ENCODE measurements at regions not wholly inside any gene's neighbourhood (a gene's known extent, or its start where the extent isn't known, plus 50 kb on each side); places are given as distances from the start of the nearest gene placed in this dataset.

DNA sequence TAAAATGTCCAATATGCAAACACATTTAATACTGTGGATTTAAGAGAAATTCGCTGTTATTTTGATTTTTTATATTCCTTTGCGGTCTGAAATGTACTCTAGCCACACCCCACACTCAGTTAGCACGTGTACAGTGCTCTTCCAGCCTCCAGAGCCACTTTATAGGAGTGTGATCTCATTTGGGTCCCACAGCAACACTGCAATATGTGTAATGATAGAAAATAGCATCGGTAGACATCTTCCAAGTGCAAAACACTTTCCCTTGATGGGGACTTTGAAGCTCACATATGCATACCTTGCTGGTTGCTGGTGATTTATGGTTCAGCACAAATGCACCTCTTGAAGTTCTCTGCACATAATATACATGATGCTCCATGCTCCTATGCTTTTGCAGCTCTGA lies 148.3 kb downstream of the GAS1 start:
- DNase-seq (ENCODE audit: low read depth in 4 of 4, low spot score in 3 of 4) = no peak

DNA sequence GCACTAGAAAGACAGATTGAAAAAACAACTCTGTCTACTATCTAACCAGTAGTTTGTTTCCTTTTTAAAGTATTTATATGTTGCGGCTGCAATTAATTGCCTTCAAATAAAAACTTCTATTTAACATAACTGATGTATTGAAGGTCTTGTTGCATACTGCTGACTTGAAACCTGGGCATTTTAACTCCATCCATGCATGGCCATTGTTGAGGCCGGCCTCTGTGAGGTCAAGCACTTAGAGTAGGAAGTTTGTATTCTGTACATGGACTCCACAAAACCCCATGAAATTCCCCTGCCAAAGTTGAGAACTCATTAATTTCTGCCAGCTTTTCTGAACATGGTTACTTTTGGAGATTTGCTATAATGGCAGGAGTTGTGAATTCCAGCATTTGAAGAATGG lies 150.6 kb downstream of the GAS1 start:
- no peak for DNase-seq (ENCODE audit: low read depth in 4 of 4, low spot score in 3 of 4)

DNA sequence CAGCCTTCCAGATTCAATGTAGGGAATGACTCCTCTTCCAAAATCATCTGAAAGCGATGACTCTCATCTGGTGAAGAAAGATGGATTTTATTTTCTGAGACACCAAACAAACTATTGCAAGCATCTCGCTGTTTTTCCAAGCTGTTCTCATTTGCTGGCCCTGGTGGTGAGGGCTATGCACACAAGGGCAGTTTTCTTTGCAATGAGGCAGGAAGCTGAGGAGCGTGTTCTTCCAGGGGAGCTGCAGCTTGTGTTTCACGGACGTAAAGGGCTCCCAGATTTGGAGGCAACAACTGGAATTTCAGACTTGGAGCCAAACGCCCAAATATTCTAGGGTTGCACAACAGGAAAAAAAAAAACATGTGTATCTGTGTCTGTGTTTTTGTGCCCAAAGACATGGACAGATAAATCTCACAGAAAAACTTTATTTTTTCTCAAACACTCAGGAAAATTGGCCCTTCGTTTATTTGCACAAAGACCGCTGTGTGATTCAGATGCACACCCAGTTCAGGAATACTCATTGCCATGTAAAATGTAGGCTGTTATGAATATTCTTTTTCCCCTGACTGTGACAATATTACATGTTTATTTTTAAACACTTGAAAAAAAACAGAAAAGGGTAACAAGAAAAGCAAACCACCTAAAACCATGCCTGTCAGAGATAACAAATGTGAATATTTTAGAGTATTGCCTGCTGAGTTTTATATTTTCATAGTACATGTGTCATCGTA lies 151.3 kb downstream of the GAS1 start:
- no peak for DNase-seq (ENCODE audit: low read depth in 4 of 4, low spot score in 3 of 4)

DNA sequence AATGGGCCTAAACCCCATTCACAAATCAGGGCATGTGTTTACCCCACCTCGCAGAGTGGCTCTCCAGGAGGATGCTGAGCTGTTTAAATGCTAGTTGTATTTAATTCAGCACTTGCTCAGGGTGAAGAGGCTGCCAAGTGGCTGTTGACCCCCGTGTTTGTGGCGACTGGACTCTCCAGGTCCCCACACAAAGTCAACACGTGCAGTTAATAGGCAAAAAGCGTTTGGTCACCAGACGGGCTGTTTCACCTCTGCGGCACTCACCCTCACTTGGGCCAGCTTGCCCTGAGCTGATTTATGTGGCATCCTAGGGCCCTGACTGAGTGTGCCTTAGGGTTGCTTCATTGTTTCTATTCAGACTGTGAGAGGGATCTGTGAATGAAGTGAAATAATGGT lies 152.3 kb downstream of the GAS1 start:
- no peak for DNase-seq (ENCODE audit: low read depth in 4 of 4, low spot score in 3 of 4)

DNA sequence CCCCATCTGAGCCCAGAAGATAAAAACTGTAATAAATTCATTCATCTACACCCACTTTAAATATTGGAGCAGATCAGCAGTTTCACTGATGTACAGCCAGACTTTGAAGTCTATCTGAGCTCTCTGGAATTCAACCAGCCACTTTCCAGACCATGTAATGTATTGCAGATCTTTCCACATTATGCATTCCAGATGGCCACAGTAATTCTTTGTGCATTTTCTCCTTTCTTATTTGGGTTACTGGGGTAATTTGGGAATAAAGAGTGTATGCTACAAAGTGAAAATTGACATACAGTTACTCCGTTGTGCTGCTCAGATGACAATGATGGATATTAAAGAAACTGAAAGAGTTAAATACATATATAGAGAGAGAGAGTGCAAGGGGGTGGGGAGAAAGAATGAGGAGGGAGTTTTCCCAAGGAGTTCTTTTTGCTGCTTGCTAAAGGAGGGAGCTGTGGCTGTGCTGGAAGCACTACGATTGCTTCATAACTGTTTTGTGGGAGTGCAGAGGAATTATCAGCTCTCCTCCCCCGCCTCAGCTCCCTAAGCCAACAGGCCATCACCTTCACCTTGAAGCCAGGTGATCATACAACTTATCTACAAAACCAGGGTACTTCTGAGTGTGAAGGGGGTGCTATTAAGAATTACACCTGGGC lies 152.8 kb downstream of the GAS1 start:
- no peak for DNase-seq (ENCODE audit: low read depth in 4 of 4, low spot score in 3 of 4)

DNA sequence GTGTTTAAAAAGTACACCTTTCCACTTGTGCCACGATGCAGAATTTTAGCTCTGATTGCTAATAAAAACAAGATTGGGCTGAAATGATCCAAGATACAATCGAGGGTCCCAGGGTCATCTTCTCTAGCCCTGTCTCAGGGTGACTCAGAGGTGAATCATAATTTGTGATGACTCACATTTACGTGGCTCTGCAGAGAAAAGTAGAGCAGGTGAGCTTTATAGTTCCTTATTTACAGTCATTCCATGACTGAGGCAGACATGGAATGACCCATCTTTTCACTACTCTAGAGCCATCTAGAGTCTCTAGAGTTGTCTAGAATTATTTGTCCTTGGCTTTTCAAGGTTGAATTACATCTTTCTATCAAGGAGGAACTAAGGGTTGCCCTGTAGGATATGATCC lies 155.2 kb downstream of the GAS1 start:
- no peak for DNase-seq (ENCODE audit: low read depth in 4 of 4, low spot score in 3 of 4)

DNA sequence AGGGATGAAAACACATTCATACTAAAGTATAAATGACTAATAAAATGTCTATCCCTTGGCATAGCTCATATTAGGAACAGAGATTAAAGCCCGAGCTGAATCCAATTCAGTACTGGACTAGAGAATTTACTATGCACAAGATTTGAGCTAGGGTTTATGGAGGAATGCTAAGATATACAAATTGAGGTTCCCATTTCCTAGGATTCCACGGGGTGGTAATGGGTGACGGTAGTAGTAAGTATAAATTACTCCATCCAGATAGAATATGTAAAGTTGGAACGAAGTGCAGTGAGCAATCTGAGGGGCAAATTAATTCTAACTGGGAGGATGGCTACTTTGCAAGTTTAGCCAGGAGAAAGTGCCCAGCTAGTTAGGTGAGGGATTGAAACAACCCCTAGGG lies 156.5 kb downstream of the GAS1 start:
- DNase-seq (ENCODE audit: low read depth in 4 of 4, low spot score in 3 of 4) = no peak

DNA sequence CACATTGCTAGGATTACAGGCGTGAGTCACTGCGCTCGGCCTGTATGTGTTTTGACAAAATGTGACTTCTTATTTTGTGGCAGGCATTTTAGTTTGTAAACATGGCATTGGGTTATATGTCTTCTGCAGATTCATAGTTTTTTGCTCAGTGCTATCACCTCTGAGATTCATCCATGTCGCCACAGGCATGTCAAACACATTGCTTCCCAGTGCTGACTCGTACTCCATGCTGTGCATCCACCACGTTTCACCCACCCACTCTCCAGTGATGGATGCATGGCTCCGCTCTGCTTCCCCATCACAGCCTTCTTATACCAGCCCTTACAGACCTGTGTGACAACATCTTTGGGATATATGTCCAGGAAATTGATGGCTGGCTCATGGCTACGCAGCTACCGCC lies 158.8 kb downstream of the GAS1 start:
- no peak for DNase-seq (ENCODE audit: low read depth in 4 of 4, low spot score in 3 of 4)

DNA sequence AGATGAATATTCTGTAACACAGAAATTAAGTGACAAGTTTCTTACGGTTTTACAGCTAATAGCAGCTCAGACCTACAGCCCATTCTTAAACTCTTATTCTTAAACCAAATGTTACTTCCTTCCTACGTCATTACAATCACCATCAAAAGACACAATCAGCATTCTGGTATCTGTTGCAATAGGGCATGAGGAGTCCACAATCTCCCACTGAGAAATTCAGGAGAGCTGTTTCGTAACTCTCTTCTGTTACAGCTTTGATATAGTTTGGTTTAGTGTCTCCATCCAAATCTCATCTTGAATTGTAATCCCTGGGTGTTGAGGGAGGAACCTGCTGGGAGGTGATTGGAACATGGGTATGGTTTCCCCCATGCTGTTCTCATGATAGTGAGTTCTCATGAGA lies 163.4 kb downstream of the GAS1 start:
- DNase-seq (ENCODE audit: low read depth in 4 of 4, low spot score in 3 of 4) = no peak

DNA sequence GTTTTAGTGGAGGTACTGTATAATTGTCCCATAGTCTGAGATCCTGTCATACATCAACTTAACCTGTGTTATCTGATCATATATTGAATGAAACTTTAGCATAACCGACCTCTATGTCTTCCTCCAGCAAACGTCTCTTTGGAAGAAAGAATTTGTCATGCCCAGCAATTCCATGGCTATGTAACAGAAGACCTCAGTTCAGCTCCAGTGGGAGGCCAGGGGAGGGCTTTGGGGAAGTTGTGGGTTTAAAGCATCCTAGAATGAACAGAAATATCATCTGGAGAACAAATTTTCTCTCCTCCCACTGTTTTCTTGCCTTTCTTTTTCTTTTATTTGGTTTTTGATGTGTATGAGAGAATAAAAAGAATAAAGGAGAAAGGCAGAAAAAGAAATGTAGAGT lies 164.5 kb downstream of the GAS1 start:
- DNase-seq (ENCODE audit: low read depth in 4 of 4, low spot score in 3 of 4) = no peak

DNA sequence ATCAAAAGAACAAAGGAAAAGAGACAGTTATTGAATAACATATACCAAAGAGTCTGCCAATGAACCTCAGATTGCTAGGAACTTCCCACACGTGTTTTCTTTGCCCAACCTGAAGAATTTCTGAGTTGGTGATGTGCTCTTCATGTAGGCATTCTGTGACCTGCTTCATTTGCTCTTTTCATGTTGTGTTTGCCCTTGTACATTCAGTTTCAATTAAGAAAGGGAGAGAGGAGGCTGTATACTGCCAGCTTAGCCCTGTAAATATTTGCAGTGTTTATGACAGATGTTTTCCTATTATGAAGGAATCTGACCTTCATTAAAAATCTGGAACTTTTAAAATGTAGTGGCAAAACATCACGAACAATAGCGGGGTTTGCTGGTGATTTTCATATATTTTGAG lies 168.5 kb downstream of the GAS1 start:
- DNase-seq (ENCODE audit: low read depth in 4 of 4, low spot score in 3 of 4) = no peak

DNA sequence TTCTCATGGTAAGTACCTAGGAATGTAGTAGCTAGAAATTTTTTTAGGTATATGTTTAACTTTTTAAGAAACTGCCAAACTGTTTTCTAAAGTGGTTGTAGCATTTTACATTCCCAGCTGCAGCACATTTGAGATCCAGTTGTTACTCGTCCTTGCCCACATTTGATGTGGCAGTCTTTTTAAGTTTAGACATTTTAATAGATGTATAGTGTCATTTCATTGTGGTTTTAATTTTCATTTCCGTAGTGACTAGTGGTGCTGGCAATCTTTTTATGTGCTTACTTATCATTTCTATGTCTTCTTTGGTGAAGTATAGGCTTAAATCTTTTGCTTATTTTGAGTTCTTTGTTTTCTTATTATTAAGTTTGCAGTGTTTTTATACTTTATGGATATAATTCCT lies 171.6 kb downstream of the GAS1 start:
- no peak for DNase-seq (ENCODE audit: low read depth in 4 of 4, low spot score in 3 of 4)

DNA sequence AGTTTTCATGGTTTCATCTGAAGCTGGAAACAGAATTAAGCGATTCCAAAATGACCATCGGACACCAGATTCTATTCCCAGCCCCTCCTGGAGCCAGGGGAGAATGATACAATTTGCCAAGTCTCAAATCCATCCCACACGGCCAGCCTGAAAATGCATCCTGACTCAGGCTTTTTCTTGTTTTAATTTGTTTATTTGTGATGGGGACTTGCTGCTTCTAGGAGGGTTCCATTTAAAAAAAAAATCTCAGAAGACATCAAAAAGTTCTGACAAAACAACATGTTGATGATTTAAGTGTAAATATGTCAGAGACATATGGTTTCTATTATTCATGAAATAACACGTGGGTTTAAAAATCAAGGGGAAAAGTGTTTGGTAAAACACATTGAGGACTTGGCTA lies 173.2 kb downstream of the GAS1 start:
- no peak for DNase-seq (ENCODE audit: low read depth in 4 of 4, low spot score in 3 of 4)

DNA sequence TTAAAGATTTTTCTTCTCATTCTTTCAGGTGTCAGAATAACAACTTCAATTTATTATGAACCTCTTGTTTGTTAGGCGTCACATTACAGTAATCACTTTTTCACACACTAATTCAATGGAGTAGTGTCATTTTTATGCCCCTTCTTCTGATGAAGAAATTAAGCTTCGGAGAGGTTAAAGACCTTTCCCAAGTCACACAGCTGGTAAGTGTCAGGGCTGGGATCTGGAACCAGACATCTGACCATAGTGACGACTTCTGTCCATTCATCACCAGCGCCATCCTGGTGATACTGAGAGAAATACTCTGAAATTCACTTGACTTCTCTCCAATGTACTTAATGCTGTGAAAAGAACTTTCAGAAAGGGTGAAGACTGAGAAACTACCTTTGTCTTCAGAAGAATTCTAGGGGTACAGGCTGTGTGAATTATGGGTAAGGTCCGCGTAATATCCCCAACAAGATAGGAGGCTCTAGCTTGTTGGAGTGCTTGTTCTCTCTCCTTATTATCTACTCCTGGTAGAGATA lies 173.8 kb downstream of the GAS1 start:
- DNase-seq (ENCODE audit: low read depth in 4 of 4, low spot score in 3 of 4) = no peak

DNA sequence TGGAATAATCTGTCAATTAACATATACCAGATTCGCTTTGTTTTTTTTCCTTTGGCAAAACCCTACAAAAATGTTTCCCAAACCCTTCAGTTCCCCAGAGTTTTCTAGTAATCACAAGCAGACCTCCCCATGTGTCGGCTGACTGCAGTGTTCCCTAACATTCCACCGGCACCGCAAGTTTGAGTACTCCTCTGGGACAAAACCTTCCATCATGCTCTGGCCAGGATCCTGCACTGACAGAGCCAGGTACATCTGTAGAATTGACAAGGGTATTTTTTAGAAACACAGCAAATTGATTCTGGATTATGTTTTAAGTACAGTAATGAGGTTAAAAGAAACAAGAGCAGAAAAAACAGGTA lies 174.7 kb downstream of the GAS1 start:
- no peak for DNase-seq (ENCODE audit: low read depth in 4 of 4, low spot score in 3 of 4)

DNA sequence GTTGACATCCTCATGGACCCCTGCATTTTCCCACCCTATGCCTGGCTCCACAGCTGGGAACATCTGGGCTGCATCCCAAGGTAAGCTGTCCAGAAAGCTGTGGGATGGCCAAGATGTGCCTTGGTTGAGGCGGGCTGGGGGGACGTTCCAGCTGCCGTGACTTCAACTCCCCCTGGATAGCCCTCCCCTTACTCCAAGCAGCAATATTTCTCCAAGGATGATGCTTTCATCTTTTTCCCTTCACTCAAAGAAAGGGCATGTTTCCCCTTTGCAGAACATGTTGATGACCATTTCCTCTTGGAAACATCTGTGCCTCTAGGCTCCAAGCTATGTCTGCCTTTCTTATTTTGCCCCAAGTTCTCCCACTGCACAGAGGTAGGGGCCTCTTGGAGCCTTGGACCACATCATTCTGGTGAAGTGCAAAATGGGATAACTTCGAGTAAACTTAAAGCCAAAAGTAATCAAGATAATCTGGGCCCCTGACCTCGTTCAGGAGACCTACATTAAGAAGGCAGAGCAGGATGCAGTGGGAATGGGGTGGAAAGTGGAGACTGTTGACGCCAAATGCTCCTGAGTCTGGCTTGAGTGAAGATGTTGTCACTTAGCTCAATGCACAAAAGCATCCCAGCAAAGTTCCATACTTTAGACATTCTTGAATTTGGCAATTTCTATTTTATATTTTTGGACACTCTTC lies 175.2 kb downstream of the GAS1 start:
- DNase-seq (ENCODE audit: low read depth in 4 of 4, low spot score in 3 of 4) = no peak

DNA sequence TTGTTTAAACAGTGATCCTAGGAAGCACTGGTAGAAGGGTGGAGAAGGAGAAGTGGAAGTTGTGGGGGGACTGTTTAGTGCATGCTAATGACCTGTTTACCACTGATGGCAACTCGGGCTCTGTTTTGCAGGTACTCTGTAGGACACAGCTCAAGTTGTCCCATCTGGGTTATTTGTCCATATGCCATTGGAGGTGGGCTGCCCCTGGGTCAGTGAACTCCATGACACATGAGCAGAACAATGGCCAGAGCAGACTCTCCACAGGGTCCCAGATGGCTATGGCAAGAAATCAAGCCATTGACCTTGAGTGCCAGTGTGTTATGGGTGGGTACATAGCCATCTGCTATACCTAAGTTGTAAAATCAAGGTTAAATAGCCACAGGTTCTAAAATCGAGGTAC lies 175.9 kb downstream of the GAS1 start:
- no peak for DNase-seq (ENCODE audit: low read depth in 4 of 4, low spot score in 3 of 4)

DNA sequence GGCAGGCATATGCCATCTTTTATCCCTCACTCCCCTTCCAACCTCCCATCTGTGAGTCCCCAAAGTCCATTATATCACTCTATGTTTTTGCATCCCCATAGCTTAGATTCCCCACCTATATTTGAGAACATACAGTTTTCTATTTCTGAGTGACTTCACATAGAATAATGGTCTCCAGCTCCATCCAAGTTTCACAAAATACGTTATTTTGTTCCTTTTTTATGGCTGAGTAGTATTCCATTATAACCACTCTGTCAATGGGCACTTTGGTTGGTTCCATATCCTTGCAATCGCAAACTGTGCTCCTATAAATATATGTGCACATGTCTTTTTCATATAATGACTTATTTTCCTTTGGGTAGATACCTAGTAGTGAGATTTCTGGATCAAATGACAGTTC lies 178.6 kb downstream of the GAS1 start:
- DNase-seq (ENCODE audit: low read depth in 4 of 4, low spot score in 3 of 4) = no peak

DNA sequence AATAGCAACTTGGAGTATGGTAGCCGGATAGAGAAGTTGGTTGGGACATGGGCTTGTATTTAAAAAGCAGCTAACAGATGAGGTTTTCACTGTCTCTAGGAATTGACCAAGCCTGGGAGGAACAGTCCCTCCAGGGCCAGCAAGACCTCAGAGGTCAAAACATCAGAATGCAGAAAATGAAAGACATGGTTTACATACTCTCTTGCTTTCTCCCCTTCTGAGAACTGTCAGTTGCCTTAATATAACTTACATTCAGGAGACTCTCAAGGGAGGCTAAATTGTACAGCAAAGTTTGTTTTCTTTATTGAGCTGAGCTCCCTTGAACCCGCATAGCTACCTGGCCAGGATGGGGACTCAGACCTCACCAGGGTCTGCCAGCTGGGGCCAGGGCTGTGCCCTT lies 179.3 kb downstream of the GAS1 start:
- no peak for DNase-seq (ENCODE audit: low read depth in 4 of 4, low spot score in 3 of 4)

DNA sequence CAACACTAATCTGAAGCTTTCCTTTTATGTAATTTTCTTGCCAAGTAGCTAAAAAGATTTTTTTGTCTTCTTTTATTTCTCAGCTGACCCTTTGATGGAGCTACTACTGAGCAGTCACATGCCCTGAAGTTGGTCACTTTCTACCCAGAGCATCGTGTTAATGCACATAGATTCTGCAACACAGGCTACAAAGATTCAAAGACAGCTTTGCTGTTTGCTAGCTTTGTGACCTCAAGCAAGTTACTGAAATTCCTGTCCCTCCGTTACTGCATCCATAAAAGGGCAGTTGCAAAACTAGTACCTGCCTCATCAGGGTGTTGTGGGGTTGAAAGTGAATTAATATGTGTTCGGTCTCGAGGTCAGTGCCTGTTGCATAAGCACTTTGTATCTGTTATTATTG lies 179.9 kb downstream of the GAS1 start:
- DNase-seq (ENCODE audit: low read depth in 4 of 4, low spot score in 3 of 4) = no peak

DNA sequence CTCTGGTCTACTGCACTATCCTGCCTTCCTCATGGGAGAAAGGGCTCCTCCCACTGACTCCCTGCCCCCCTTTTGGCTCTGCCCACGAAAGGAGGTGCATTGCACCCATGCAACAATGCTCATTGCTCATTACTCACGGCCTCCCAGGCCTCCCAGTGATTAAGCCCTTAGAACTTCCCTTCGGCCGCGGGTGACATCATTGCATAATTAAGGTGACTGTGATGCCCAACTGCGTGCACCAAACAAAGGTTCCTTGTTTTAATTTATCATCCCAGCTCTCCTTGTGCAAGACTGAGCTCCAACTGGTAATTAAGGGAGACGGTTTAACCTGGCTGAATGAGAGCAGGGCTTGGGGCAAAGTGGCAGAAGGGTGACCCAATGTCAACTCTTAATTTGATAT lies 180.4 kb downstream of the GAS1 start:
- DNase-seq (ENCODE audit: low read depth in 4 of 4, low spot score in 3 of 4) = no peak

DNA sequence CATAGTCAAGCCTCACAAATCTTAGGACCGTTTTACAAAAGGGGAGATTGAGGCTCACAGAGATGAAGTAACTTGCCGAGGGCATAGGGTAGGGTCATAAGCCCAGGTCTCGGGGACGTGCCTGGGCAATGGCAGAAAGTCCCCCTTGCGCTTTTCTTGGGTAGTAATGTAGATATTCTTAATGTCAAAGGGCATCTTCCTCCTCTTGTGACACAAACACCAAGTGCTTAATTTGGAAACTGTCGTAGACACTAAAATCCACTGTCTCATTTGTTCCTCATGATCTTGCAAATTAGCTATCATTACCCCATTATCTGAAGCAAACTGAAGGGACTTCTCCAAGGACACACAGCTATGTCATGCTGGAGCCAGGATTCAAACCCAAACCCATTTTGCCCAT lies 180.8 kb downstream of the GAS1 start:
- no peak for DNase-seq (ENCODE audit: low read depth in 4 of 4, low spot score in 3 of 4)
